HG02759 (cell line): ENCODE measurements at regions not wholly inside any gene's neighbourhood (a gene's known extent, or its start where the extent isn't known, plus 50 kb on each side); places are given as distances from the start of the nearest gene placed in this dataset.
A peak's percentile ranks its signal among the peaks of the same experiment; 100 is the strongest.

Experiments used
- ATAC-seq: cut with Tn5 transposase; IDR thresholded peaks from one replicate; pipeline ENCODE4 v1.9.1; 2021; ENCODE audit warnings: mild to moderate bottlenecking, moderate library complexity; ENCODE audit not compliant: unreplicated experiment

DNA sequence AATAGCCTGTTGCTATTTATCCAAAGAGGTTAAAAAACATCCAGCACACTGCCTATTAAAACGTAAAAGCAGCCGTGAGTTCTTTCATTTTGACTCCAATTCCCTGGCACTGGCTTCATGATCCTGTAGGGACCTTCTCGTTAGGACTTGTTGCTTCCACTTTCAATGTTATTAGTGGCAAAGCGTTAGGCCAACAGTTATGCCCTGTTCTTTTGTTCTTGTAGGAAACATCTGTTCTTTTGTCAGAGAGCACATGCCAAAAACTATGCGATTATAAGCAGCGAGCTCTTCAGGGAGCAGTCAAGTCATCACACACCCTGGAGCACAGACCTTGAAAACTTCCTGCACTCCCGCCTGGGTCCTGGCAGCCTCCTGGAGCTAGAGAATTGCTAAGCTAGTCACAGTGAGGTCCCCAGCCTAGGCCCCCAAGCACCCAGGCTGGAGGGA is 609.5 kb upstream of the ARID1B start:
- ATAC-seq, result no peak

GRCh38 chr6:156167016-156167624 is 610.1 kb upstream of the ARID1B start:
- no peak for ATAC-seq

- ATAC-seq, result no peak
Measured at GRCh38 chr6:156166093-156166492, 611.1 kb upstream of the ARID1B start.

GRCh38 chr6:156164701-156165452 is 612.3 kb upstream of the ARID1B start:
- ATAC-seq, result no peak

DNA sequence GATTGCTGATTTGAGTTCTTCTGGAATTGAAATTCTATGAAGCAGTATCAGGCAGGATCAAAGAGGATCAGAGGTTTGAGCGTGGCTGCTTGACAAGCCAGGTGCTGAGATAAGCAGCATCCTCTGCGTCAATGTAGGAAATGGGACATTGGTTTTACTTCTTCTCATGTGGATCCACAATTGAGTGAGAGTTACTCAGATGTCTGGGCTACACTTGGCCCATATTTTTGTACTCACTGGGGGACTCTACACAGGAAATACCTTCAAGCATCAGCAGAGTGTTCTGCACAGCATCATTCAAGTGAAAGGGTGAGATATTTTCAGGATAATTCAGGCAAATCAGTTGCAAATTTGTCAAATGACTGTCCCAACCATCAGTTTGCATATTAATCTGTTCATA is 613.9 kb upstream of the ARID1B start:
- no peak for ATAC-seq

DNA sequence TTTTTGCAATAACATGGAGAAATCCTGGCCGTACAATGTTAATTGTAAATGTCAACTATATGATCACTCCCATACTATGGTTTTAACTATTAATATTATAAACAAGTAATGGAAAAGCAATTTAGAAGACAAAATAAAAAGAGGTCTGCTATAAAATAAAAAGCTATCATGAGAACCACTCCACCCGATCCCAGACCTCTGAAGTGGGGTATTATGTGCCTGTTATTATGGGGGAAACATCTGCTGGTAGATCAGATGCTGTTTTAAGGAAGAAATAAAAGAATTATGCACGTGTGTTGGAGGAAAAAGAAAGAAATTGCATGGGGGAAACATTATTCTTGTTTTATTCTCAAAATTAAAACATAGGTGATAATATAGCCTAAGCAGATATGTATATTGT is 615.7 kb upstream of the ARID1B start:
- no peak for ATAC-seq

DNA sequence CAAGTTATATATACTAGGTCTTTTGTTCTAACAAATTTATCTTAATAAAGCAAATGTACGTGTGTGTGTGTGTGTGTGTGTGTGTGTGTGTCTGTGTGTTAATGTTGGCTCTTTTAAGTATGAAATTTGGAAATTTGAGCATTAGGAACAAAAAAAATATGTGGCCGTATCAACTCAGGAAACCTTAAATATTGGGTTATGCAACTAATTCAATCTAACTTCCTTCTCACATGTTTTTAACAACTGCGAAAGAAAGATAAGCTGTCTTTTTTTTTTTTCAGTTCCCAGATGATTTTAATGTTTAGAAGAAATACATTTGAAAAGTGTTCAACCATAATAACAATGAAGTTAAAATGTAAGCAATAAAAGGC is 616.4 kb upstream of the ARID1B start:
- no peak for ATAC-seq

GRCh38 chr6:156160007-156160794 is 617.0 kb upstream of the ARID1B start:
- ATAC-seq, result no peak

DNA sequence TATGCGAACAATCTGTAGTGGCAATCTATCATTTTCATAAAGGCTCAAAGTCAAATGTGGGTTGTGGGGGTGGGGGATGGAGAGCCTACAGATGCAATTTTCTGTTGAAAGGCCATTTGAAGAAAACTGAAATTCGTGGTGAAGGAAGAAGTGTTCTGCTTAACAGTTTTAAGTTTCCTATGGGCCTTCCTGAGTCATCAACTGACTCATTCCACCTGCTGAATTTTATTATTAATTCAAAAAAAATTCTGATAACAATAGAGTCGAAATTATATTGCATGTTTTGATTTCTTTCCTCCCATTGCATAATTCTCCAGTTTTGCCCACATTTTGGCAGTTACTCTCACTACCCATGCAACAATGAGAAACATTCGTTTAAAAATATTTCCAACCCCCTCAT is 622.3 kb upstream of the ARID1B start:
- ATAC-seq, result no peak

DNA sequence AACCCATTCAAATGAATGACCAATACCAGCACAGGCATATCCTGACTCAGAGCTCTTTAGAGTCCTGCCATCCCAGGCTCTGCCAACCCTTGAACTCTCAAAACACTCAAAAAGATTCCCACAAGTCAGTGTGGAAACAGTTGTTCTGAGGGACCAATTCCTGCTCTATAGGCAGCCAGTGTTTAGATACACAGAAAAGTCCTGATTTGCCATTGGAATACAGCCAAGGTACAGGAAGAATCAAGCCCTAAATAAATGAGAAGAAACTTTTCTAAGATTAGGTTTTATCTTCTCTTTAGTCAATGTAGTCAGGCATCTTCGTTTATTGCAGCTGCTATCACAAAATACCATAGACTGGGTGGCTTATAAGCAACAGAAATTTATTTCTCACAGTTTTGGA is 626.8 kb upstream of the ARID1B start:
- no peak for ATAC-seq

DNA sequence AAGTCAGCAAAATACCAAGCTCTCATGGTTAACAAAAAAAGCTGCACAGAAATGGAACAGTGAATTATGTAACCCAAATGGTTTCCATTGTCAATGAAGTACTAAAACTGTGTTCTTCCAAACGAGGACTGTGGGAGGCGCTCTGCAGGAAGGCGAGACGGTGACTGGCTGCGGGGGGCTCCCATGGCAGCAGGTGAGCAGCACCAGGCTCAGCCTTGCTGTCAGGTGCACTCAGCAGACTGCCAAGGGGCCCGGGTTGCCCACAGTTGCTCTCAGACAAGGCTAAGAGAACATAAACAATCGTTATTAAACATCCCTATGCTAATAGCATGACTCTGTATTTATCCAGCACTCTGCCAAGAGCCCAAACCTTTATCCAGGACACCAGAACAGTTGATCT is 630.3 kb upstream of the ARID1B start:
- ATAC-seq, result no peak

GRCh38 chr6:156131221-156131903 is 645.8 kb upstream of the ARID1B start:
- peak; percentile 98 for ATAC-seq

GRCh38 chr6:156126535-156126934 is 650.6 kb upstream of the ARID1B start:
- ATAC-seq, result no peak

- ATAC-seq, result no peak
Measured at GRCh38 chr6:156125844-156126243, 651.3 kb upstream of the ARID1B start.

DNA sequence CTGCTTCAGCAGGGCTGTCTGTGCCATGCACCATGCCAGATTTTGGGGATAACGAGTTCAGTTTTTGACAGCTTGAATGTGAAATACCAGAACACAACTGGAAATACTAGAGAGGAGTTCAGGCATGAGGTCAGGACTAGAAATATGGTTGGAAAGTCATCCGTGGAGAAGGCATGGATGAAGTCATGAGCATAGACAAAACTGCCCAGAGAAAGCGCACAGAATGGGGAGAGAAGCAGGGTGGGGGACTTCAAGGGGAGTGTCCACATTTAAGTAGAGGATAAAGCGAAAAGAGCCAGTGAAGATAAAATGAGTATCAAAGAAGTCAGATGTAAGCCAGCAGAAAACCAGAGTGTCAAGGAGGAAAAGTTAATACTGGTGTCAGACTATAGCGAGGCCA is 653.4 kb upstream of the ARID1B start:
- ATAC-seq, result no peak

- ATAC-seq, result no peak
Measured at GRCh38 chr6:156121973-156122372, 655.2 kb upstream of the ARID1B start.

DNA sequence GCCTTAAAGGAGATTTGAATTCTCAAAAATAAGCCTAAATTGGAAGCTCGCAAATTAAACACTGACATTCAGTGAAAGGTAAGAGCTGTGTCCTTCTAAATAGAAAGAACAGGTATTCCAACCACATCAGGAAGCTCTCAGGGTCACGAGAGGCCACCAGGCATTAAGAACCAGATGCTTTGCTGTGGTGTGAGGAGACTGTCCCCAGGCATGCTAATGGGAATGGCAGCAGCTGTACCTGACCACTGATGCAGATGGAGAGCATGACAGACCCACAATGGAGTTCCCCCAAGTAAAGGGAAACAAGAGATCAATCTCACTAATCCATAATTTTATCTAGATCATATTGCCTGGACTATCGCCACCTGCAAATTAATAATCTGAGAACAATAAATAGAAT is 658.9 kb upstream of the NOX3 start:
- no peak for ATAC-seq

DNA sequence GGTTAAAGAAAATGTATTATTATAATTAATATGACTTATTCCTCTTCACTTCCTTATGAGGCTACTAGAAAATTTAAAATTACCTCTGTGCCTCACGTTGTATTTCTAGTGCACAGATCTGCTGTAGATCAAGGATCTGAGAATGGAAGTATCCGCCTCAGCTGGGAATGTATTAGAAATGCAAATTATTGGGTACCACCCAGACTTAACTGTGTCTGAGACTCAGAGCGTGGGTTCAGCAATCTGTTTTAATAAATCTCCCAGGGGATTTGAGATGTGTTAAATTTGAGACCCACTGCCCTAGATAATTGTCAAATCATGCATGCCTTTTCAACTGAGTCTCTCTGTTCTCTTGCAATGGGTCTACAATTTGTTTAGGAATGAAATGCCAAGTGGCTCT is 658.0 kb upstream of the NOX3 start:
- ATAC-seq, result no peak

DNA sequence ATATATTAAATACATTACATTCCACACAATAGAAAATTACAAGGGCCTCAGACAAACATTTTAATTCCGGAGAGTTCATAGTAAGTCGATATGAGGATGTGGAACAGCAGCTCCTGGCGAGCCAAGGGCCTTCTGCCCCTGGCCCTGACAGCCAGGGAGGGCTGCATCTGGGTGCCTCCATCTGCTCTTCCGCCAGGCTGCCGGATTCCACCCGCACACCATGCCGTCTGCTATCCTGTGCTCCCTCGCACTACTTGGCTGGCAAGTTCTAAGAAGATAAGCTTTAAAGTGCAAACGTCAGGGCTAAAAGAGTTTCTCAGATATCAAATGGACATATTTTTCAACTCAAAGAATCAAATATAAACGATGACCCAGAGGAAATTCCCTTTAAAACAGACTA is 656.3 kb upstream of the NOX3 start:
- ATAC-seq, result no peak

DNA sequence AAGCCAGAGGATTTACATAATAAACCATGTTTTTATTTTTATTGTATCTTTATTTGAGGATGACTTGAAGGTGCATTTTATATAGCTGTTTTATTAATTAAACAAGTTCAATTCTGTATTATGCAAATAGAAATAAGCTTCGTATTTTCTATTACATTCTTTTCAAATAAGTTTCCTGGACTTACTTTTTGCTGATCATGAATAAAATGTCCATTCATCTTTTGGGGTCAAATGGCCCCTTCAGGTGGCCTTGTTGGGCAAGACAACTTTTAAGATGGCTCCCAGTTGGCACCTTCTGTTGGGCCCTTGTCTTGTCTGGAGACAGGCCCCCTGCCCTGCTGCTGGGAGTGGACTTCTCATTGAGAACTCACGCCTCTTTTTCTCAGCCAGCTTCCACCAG is 654.6 kb upstream of the NOX3 start:
- ATAC-seq, result no peak

GRCh38 chr6:156109713-156110112 is 654.1 kb upstream of the NOX3 start:
- no peak for ATAC-seq
